AG10803 (cell line): ENCODE measurements at regions not wholly inside any gene's neighbourhood (a gene's known extent, or its start where the extent isn't known, plus 50 kb on each side); places are given as distances from the start of the nearest gene placed in this dataset.

ENCODE experiments used
- DNase-seq: peaks from one replicate; pipeline ENCODE4 v3.0.0; 2010; ENCODE audit warnings: low read depth
- H3K4me3 ChIP-seq: 2 replicates; pipeline ENCODE4 v1.5.1; 2011; ENCODE audit warnings: mild to moderate bottlenecking, low read length, control low read depth
- TF ChIP-seq, protein P1 (sequence below): conservative IDR thresholded peaks from 2 replicates; pipeline ENCODE4 v1.5.1; 2011; ENCODE audit warnings: mild to moderate bottlenecking, low read length, control low read depth, inconsistent platforms

DNA sequence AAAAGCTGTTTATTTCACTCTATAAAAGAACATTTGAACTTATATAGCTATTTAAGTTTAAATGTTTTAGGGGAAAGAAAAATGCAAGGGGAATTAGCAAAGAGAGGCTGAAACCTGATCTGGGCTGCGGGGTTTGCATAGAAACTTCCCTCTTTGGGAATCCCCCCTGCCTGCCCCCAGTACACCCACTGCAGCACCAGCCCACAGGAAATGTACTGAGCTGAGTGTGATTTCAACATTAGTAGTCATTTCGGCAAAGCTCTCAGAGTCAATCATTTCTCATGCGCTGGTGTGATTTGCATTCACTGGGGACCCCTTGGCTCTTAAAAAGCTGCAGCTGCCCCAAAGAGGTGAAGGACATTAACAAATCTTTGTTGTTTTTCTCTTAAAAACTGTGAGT, 859.4 kb downstream of the MAFB start:
- no peak overlapping the region for H3K4me3 ChIP-seq

DNA sequence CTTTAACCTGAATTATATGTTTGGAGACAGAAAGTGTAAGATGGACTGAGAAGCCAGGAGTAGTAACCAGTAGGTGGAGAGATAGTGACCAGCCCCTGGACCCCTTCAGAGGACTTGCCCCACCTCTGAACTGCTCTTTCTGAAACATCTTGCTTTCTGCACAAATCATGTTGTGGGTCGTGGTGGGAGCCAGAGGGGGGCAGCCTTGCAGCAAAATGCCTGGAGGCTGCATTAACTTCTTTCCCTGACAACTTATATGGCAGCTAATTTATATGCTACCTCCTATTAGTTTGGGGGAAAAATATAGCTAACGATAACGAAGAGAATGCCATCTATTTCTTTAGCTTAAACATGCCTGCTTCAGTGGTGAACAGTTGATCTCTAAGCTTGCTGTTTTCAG, 859.8 kb downstream of the MAFB start:
- peak; percentile 11 for DNase-seq
- TF ChIP-seq, protein P1, sequence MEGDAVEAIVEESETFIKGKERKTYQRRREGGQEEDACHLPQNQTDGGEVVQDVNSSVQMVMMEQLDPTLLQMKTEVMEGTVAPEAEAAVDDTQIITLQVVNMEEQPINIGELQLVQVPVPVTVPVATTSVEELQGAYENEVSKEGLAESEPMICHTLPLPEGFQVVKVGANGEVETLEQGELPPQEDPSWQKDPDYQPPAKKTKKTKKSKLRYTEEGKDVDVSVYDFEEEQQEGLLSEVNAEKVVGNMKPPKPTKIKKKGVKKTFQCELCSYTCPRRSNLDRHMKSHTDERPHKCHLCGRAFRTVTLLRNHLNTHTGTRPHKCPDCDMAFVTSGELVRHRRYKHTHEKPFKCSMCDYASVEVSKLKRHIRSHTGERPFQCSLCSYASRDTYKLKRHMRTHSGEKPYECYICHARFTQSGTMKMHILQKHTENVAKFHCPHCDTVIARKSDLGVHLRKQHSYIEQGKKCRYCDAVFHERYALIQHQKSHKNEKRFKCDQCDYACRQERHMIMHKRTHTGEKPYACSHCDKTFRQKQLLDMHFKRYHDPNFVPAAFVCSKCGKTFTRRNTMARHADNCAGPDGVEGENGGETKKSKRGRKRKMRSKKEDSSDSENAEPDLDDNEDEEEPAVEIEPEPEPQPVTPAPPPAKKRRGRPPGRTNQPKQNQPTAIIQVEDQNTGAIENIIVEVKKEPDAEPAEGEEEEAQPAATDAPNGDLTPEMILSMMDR: peak; percentile 54
- no peak overlapping the region for H3K4me3 ChIP-seq

More for the DNA sequence above, 859.4 kb downstream of the MAFB start:
- DNase-seq: no peak
- TF ChIP-seq, protein P1: no peak

- H3K4me3 ChIP-seq: no peak overlapping the region
- TF ChIP-seq, protein P1: no peak
- DNase-seq: peak; percentile 55
These were observed 863.1 kb downstream of the MAFB start for GRCh38 chr20:39825950-39826349.

- DNase-seq: no peak
- TF ChIP-seq, protein P1: no peak
- H3K4me3 ChIP-seq: no peak overlapping the region
These were observed 863.4 kb downstream of the DHX35 start for GRCh38 chr20:39825524-39825923.

DNA sequence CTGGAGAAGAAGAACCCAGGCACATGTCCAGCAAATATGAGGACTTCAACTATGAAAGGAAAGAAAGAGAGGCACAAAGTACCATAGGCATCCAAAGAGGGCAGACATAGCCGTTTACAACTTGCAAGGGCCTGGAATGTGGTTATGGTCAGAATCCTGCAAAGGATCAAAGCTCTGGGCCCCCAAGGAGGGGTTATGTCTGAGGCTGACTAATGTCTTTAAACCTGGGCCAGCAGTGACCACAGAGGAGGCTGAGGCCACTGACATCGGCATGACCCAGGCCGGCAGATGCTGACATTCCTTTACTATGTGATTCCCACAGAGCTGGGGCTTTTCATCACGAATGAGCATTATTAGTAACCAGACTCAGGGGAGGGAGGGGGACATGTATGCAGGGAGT, 861.1 kb downstream of the DHX35 start:
- TF ChIP-seq, protein P1: peak; percentile 29
- DNase-seq: peak; percentile 93
- H3K4me3 ChIP-seq: no peak overlapping the region

- H3K4me3 ChIP-seq: no peak overlapping the region
- TF ChIP-seq, protein P1: no peak
- DNase-seq: peak; percentile 39
These were observed 860.5 kb downstream of the DHX35 start for GRCh38 chr20:39822667-39823066.

- no peak overlapping the region for H3K4me3 ChIP-seq
- TF ChIP-seq, protein P1: no peak
- DNase-seq: no peak
These were observed 851.2 kb downstream of the DHX35 start for GRCh38 chr20:39813190-39813829.
